ENCODE measurements at regions not wholly inside any gene's neighbourhood (a gene's known extent, or its start where the extent isn't known, plus 50 kb on each side); places are given as distances from the start of the nearest gene placed in this dataset.
"Not testable (repeated sequence)": the region's sequence is repeated elsewhere in the genome, so short reads cannot be mapped to it uniquely, and the experiment has no call there.

DNA sequence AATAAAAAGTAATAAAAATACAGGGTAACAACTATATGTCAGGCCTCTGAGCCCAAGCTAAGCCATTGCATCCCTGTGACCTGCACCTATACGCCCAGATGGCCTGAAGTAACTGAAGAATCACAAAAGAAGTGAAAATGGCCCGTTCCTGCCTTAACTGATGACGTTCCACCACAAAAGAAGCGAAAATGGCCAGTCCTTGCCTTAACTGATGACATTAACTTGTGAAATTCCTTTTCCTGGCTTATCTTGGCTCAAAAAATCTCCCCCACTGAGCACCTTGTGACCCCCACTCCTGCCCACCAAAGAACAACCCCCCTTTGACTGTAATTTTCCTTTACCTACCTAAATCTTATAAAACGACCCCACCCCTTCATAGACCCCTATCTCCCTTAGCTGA lies 963.8 kb downstream of the FAM181B start:
- dilution Hi-C loops (cut with HindIII; ENCODE audit: low sequenced_read_pairs, unreplicated experiment); POLR2A ChIA-PET (ENCODE audit: unreplicated experiment): not testable (repeated sequence)
- 68% methylated on average over 3 of the region's 5 CpGs; no CpG with 5 or more reads in 1 of the 2 experiments for WGBS, 2 experiments (ENCODE audit: extremely low coverage in 2 of 2, insufficient read length in 1 of 2)

More for the DNA sequence above, 963.8 kb downstream of the FAM181B start:
- H3K9me1 ChIP-seq (ENCODE audit: insufficient read depth, low read length); H3K23ac ChIP-seq (ENCODE audit: low read depth, low read length); H4K20me1 ChIP-seq (ENCODE audit: insufficient read depth, low read length); BruUV-seq (replicated peaks); H3K27me3 ChIP-seq (ENCODE audit: control insufficient read depth, insufficient read depth, low read length); H3K18ac ChIP-seq (ENCODE audit: low read depth, low read length); H2BK20ac ChIP-seq (ENCODE audit: low read depth, low read length); H3K9ac ChIP-seq (ENCODE audit: low read depth, low read length); H4K8ac ChIP-seq (ENCODE audit: low read depth in 2 of 2, low read length in 2 of 2); H3K14ac ChIP-seq (replicated peaks; ENCODE audit: low read depth, low read length); H3K36me3 ChIP-seq (ENCODE audit: control insufficient read depth, insufficient read depth, low read length); H3K79me1 ChIP-seq (ENCODE audit: low read depth in 1 of 2, low read length in 2 of 2); H2AK5ac ChIP-seq (ENCODE audit: low read depth, low read length); intact Hi-C loops (cut with micrococcal nuclease); H4K5ac ChIP-seq (ENCODE audit: low read depth, low read length); in situ Hi-C loops (cut with MboI; ENCODE audit: low sequenced_read_pairs); DNase-seq; H2BK5ac ChIP-seq (ENCODE audit: low read depth, low read length, poor library complexity, severe bottlenecking); H2AK9ac ChIP-seq (replicated peaks; ENCODE audit: low read depth, low read length, poor library complexity); H3K4me3 ChIP-seq (ENCODE audit: insufficient read depth, low read depth, low read length); H2BK15ac ChIP-seq (ENCODE audit: low read depth, low read length); H3K56ac ChIP-seq (ENCODE audit: extremely low read depth, insufficient read depth, low read length); H3K27ac ChIP-seq (ENCODE audit: insufficient read depth, low read length); H3K4me1 ChIP-seq (ENCODE audit: control insufficient read depth, insufficient read depth, low read length); ATAC-seq (ENCODE audit: low read depth); H4K91ac ChIP-seq (ENCODE audit: insufficient read depth, low read depth, low read length); H3K4ac ChIP-seq (ENCODE audit: low read depth, low read length); H3K4me2 ChIP-seq (ENCODE audit: low read depth, low read length); H3K9me3 ChIP-seq (ENCODE audit: control insufficient read depth, insufficient read depth, low read length); H2BK120ac ChIP-seq (ENCODE audit: low read depth, low read length); H2AFZ ChIP-seq (replicated peaks; ENCODE audit: low read length, poor library complexity): not testable (repeated sequence)
- CTCF ChIA-PET: interaction anchor here (0.6 to 0.7 kb wide), 2 partner anchors 151 to 875 kb away, joined by 3 to 5 read pairs; no protein-coding TSS in a partner anchor
